B cell (primary cell): ENCODE measurements at regions not wholly inside any gene's neighbourhood (a gene's known extent, or its start where the extent isn't known, plus 50 kb on each side); places are given as distances from the start of the nearest gene placed in this dataset.

Experiments used
- ATAC-seq: fragments of 200-7000 bp; cut with Tn5 transposase; one replicate; pipeline ENCODE4 v1.10.0; 2021; ENCODE audit warnings: low read depth, mild to moderate bottlenecking, moderate number of reproducible peaks, moderate library complexity
- CTCF ChIA-PET: fragments of 350-600 bp; sonication (Branson Sonifier 250); formaldehyde crosslinking; loops from one replicate; lab custom pipeline; 2021; ENCODE audit warnings: antibody characterized with exemption, inconsistent platforms; lab: Charles Lee
- POLR2A ChIA-PET: fragments of 350-600 bp; sonication (Branson Sonifier 250); formaldehyde crosslinking; loops from one replicate; lab custom pipeline; 2021; ENCODE audit warnings: antibody characterized with exemption; lab: Charles Lee
- DNase-seq: peaks from one replicate; pipeline ENCODE4 v3.0.0; 2013
- H2AFZ ChIP-seq: 2 replicates; pipeline ENCODE4 v1.6.1; 2012; ENCODE audit warnings: mild to moderate bottlenecking, low read depth, low read length; ENCODE audit not compliant: insufficient read depth, poor library complexity, severe bottlenecking
- H3K27ac ChIP-seq, 2 donors: 1 replicate in 1 of 2; 2 replicates in 1 of 2; pipeline ENCODE4 v1.5.1; 2012 to 2013; ENCODE audit warnings: low read length in 2 of 2, mild to moderate bottlenecking in 2 of 2, moderate library complexity in 1 of 2
- H3K27me3 ChIP-seq, 4 experiments: fragments of 200-600 bp in 1 of 4; sonication (generic) in 1 of 4; replicated peaks in 1 of 4; 1 replicate in 2 of 4; 2 replicates in 2 of 4; pipeline versions ENCODE4 v1.6.1 to v1.7.0; 2013 to 2016; ENCODE audit warnings: low read length in 3 of 4, mild to moderate bottlenecking in 2 of 4, mixed read lengths in 1 of 4, moderate library complexity in 1 of 4; ENCODE audit not compliant: insufficient read depth in 4 of 4, control insufficient read depth in 3 of 4; ENCODE audit errors: control extremely low read depth in 1 of 4
- H3K36me3 ChIP-seq, 2 experiments: replicated peaks in 1 of 2; 1 replicate in 1 of 2; 2 replicates in 1 of 2; pipeline versions ENCODE4 v1.6.1 to v1.7.1; 2013; ENCODE audit warnings: low read length in 1 of 2; ENCODE audit not compliant: insufficient read depth in 2 of 2, control insufficient read depth in 1 of 2; ENCODE audit errors: control extremely low read depth in 1 of 2, extremely low read depth in 1 of 2
- H3K4me1 ChIP-seq, 2 donors: fragments of 200-600 bp in 1 of 2; sonication (generic) in 1 of 2; 1 replicate in 1 of 2; 2 replicates in 1 of 2; pipeline versions ENCODE4 v1.5.1 to v1.6.1; 2013 to 2017; ENCODE audit warnings: low read length in 2 of 2; ENCODE audit not compliant: control insufficient read depth in 2 of 2, insufficient read depth in 2 of 2
- H3K4me2 ChIP-seq: replicated peaks from 2 replicates; pipeline ENCODE3; 2012; ENCODE audit warnings: mild to moderate bottlenecking, low read depth, low read length; ENCODE audit not compliant: poor library complexity, severe bottlenecking
- H3K4me3 ChIP-seq, 5 experiments: fragments of 200-600 bp in 1 of 5; sonication (generic) in 1 of 5; 1 replicate in 3 of 5; 2 replicates in 2 of 5; pipeline versions ENCODE4 v1.5.1 to v1.7.0; 2011 to 2016; ENCODE audit warnings: low read length in 4 of 5, mild to moderate bottlenecking in 4 of 5, low read depth in 2 of 5, control low read depth in 1 of 5, moderate library complexity in 1 of 5; ENCODE audit not compliant: insufficient read depth in 1 of 5; ENCODE audit errors: control extremely low read depth in 1 of 5, extremely low read depth in 1 of 5
- H3K79me2 ChIP-seq: fragments of 200-600 bp; sonication (generic); one replicate; pipeline ENCODE4 v1.6.0; 2016; ENCODE audit warnings: low read length; ENCODE audit not compliant: control insufficient read depth, insufficient read depth
- H3K9ac ChIP-seq: fragments of 200-600 bp; sonication (generic); 2 replicates; pipeline ENCODE4 v1.6.1; 2017; ENCODE audit warnings: mild to moderate bottlenecking, low read length, moderate library complexity
- H3K9me3 ChIP-seq, 3 donors: one replicate each; pipeline versions ENCODE4 v1.6.1 to v1.7.1; 2013; ENCODE audit warnings: low read length in 2 of 3; ENCODE audit not compliant: control insufficient read depth in 2 of 3, insufficient read depth in 1 of 3; ENCODE audit errors: control extremely low read depth in 1 of 3
- H4K20me1 ChIP-seq: 2 replicates; pipeline ENCODE4 v1.6.0; 2012; ENCODE audit warnings: mild to moderate bottlenecking, low read length; ENCODE audit not compliant: insufficient read depth, control insufficient read depth, poor library complexity, severe bottlenecking
- H3K27ac Mint-ChIP-seq: one replicate; pipeline ENCODE4 v1.8.0; 2021; ENCODE audit warnings: mixed read lengths
- H3K27me3 Mint-ChIP-seq: one replicate; pipeline ENCODE4 v1.8.0; 2021; ENCODE audit warnings: mixed read lengths
- H3K4me1 Mint-ChIP-seq: one replicate; pipeline ENCODE4 v1.8.0; 2021; ENCODE audit warnings: mixed read lengths
- H3K4me3 Mint-ChIP-seq: one replicate; pipeline ENCODE4 v1.8.0; 2021; ENCODE audit warnings: mixed read lengths
- H3K9me3 Mint-ChIP-seq: one replicate; pipeline ENCODE4 v1.8.0; 2022; ENCODE audit warnings: mixed read lengths; ENCODE audit not compliant: insufficient read depth
- EZH2 ChIP-seq: IDR thresholded peaks from 2 replicates; pipeline ENCODE4 v1.6.1; 2012; ENCODE audit warnings: borderline replicate concordance, low read depth, mild to moderate bottlenecking, moderate library complexity, low read length; ENCODE audit not compliant: insufficient read depth, poor library complexity, severe bottlenecking
- WGBS: methylation state at CpG from one replicate; pipeline ENCODE4 v1.1.5; 2013; ENCODE audit warnings: missing lambda C conversion rate; ENCODE audit not compliant: insufficient coverage; 5-methylcytosine and 5-hydroxymethylcytosine counted together
- intact Hi-C: fragments of 100-400 bp; cut with micrococcal nuclease; formaldehyde crosslinking; loops from one replicate; pipeline ENCODE4 v1.10.0; 2022
- TF ChIP-seq, protein P1 (sequence below): fragments of 200-600 bp; IDR thresholded peaks from one replicate; pipeline ENCODE4 v1.8.0; 2022; ENCODE audit warnings: antibody characterized with exemption, mild to moderate bottlenecking

DNA sequence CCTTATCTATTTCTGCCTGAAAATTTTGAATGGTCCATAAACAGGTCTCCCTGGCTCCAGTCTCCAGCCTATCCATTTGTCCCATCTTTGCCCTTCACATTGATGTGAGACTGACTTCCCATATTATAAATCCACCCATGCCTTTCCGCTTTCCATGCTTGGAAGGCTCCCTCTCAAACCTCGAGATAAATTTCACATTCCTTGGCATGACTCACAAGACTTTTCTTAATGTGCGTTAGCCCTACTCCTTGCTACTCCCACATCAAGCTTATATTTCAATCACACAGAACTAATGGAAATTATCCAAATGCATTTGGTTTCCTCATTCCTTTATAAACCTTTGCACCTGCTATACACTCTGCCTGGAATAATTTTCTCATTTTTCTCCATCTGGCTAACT lies 163.7 kb upstream of the NTM start:
- Histone ChIP-seq H3K9ac (no peak overlapping the region), H4K20me1 (no peaks in the 10 kb centered on the region), H3K4me3 (no peak overlapping the region), H3K4me1 (no peaks in the 10 kb centered on the region), H3K4me2 (no peak overlapping the region), H3K36me3 (no peaks in the 10 kb centered on the region), H3K79me2 (no peaks in the 10 kb centered on the region), H3K27ac (no peak overlapping the region), H2AFZ (no peak overlapping the region), H3K27me3 (no peaks in the 10 kb centered on the region), H3K9me3 (peaks cover 0 to 2% (median 0%) of the 10 kb centered on the region in 3 donors)
- ATAC-seq: no peak
- Mint-ChIP-seq H3K27me3 (no peaks in the 10 kb centered on the region), H3K27ac (no peak overlapping the region), H3K9me3 (no peaks in the 10 kb centered on the region), H3K4me3 (no peak overlapping the region), H3K4me1 (no peaks in the 10 kb centered on the region)
- ChIA-PET POLR2A (no interaction called here), CTCF (no interaction called here)
- WGBS: 93% methylated on average over 3 of the region's 3 CpGs
- TF ChIP-seq, protein P1, sequence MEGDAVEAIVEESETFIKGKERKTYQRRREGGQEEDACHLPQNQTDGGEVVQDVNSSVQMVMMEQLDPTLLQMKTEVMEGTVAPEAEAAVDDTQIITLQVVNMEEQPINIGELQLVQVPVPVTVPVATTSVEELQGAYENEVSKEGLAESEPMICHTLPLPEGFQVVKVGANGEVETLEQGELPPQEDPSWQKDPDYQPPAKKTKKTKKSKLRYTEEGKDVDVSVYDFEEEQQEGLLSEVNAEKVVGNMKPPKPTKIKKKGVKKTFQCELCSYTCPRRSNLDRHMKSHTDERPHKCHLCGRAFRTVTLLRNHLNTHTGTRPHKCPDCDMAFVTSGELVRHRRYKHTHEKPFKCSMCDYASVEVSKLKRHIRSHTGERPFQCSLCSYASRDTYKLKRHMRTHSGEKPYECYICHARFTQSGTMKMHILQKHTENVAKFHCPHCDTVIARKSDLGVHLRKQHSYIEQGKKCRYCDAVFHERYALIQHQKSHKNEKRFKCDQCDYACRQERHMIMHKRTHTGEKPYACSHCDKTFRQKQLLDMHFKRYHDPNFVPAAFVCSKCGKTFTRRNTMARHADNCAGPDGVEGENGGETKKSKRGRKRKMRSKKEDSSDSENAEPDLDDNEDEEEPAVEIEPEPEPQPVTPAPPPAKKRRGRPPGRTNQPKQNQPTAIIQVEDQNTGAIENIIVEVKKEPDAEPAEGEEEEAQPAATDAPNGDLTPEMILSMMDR: no peak
- TF ChIP-seq EZH2: no peak
- DNase-seq: no peak
- intact Hi-C loops: no loop called here

DNA sequence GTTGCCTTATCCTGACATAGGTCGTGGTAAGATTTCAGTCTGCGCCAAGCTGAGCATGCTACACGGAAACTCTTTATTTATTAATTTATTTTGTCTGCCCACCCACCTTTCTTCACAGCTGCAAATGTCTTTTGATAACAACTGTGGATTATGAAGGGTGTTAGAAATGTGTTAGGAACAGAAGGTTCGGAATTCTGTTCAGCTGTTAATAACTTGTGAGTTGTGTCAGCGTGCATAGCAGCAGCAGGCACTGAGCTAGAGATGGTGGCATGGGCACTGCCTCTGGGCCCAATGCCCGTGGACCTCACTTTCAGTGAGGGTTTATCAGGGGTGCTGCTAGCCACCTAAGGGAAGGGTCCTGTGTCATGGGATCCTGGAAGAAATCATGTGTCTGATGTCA lies 162.5 kb upstream of the NTM start:
- Mint-ChIP-seq H3K27me3 (peaks cover 4% of the 10 kb centered on the region), H3K4me3 (no peak overlapping the region), H3K9me3 (no peaks in the 10 kb centered on the region), H3K27ac (no peak overlapping the region), H3K4me1 (no peaks in the 10 kb centered on the region)
- no peak overlapping the region for H3K9ac ChIP-seq
- CTCF ChIA-PET: no interaction called here
- no peak overlapping the region for H3K4me3 ChIP-seq
- POLR2A ChIA-PET: no interaction called here
- no peaks in the 10 kb centered on the region for H4K20me1 ChIP-seq
- H3K4me1 ChIP-seq: no peaks in the 10 kb centered on the region
- H3K36me3 ChIP-seq: no peaks in the 10 kb centered on the region
- no peak for DNase-seq
- H3K9me3 ChIP-seq: no peaks in the 10 kb centered on the region
- no peak overlapping the region for H3K4me2 ChIP-seq
- no peak overlapping the region for H3K27ac ChIP-seq
- no peak for ATAC-seq
- intact Hi-C loops: no loop called here
- no peaks in the 10 kb centered on the region for H3K27me3 ChIP-seq
- TF ChIP-seq, protein P1: no peak
- no peak for TF ChIP-seq EZH2
- WGBS: 84% methylated on average over 3 of the region's 6 CpGs
- no peak overlapping the region for H2AFZ ChIP-seq
- H3K79me2 ChIP-seq: no peaks in the 10 kb centered on the region
